ENCODE measurements at regions not wholly inside any gene's neighbourhood (a gene's known extent, or its start where the extent isn't known, plus 50 kb on each side); places are given as distances from the start of the nearest gene placed in this dataset.

- WGBS, 2 donors = 60 to 63% methylated on average over 4 of the region's 4 CpGs
- H3K27ac ChIP-seq = no peak overlapping the region
Measured at GRCh38 chr11:33410086-33410765, 153.0 kb downstream of the HIPK3 start.

More at GRCh38 chr11:33410086-33410765, 153.0 kb downstream of the HIPK3 start:
- no peak overlapping the region for H3K4me3 ChIP-seq
- H3K9me3 ChIP-seq = no peaks in the 10 kb centered on the region
- DNase-seq = no peak
- H3K4me1 ChIP-seq = no peaks in the 10 kb centered on the region
- intact Hi-C loops (cut with DNase I; ENCODE audit: low total_unique reads) = no loop called here
- TF ChIP-seq POLR2A (IDR thresholded peaks at IDR 0.05) (no peak), CTCF (IDR thresholded peaks at IDR 0.05) (no peak)
- H3K36me3 ChIP-seq (ENCODE audit: low read depth, missing control alignments) = no peaks in the 10 kb centered on the region
- H3K27me3 ChIP-seq = no peaks in the 10 kb centered on the region

Small RNA genes lying in the stretch of these regions (small RNA-seq; reads per million reads assigned to genes)
- gene AL133399.1 = 0 reads per million in 2 donors

Measured in testis (tissue), 2 donors.